ES-I3 (cell line): ENCODE measurements at regions not wholly inside any gene's neighbourhood (a gene's known extent, or its start where the extent isn't known, plus 50 kb on each side); places are given as distances from the start of the nearest gene placed in this dataset.

Experiments used
- H3K36me3 ChIP-seq: 2 replicates; pipeline ENCODE4 v1.6.1; 2013; ENCODE audit warnings: mild to moderate bottlenecking, low read length, control low read depth, moderate library complexity; ENCODE audit not compliant: insufficient read depth
- H3K4me1 ChIP-seq: 2 replicates; pipeline ENCODE4 v1.6.1; 2013; ENCODE audit warnings: mild to moderate bottlenecking, control low read depth, low read length; ENCODE audit not compliant: insufficient read depth
- H3K9ac ChIP-seq: 2 replicates; pipeline ENCODE4 v1.6.1; 2013; ENCODE audit warnings: low read depth, mild to moderate bottlenecking, low read length, moderate library complexity
- H3K9me3 ChIP-seq: 2 replicates; pipeline ENCODE4 v1.6.1; 2013; ENCODE audit warnings: mild to moderate bottlenecking, low read length, moderate library complexity; ENCODE audit not compliant: control insufficient read depth, insufficient read depth

- H3K9ac ChIP-seq, result no peak overlapping the region
- no peaks in the 10 kb centered on the region for H3K9me3 ChIP-seq
- H3K4me1 ChIP-seq, result no peaks in the 10 kb centered on the region
- H3K36me3 ChIP-seq, result no peaks in the 10 kb centered on the region
These were observed 51.4 kb upstream of the HHIP start for GRCh38 chr4:144594471-144594986.

GRCh38 chr4:144595681-144596080, 50.3 kb upstream of the HHIP start:
- Histone ChIP-seq H3K9me3 (no peaks in the 10 kb centered on the region), H3K4me1 (no peaks in the 10 kb centered on the region), H3K36me3 (no peaks in the 10 kb centered on the region), H3K9ac (no peak overlapping the region)
